H1 (cell line): ENCODE measurements at regions not wholly inside any gene's neighbourhood (a gene's known extent, or its start where the extent isn't known, plus 50 kb on each side); places are given as distances from the start of the nearest gene placed in this dataset.

Experiments used
- ASH2L ChIP-seq: fragments of 200-600, 300-600 bp; sonication (generic); IDR thresholded peaks from one replicate; pipeline ENCODE4 v1.7.1; 2017; ENCODE audit warnings: low read length
- CHD1 ChIP-seq: IDR thresholded peaks from 2 replicates; pipeline ENCODE4 v1.6.1; 2012; ENCODE audit warnings: low read depth, low read length, improper control_type of control experiment
- CREB1 ChIP-seq: IDR thresholded peaks from 2 replicates; pipeline ENCODE4 v1.6.1; 2012; ENCODE audit warnings: inconsistent platforms
- CTCF ChIP-seq, 3 experiments: IDR thresholded peaks; 1 replicate in 2 of 3; 2 replicates in 1 of 3; pipeline versions ENCODE4 v1.5.1 to v1.6.1; 2011; ENCODE audit warnings: low read length in 3 of 3, mild to moderate bottlenecking in 3 of 3, inconsistent platforms in 2 of 3, low read depth in 1 of 3, moderate library complexity in 1 of 3; ENCODE audit not compliant: insufficient read depth in 1 of 3; ENCODE audit errors: control extremely low read depth in 1 of 3
- EP300 ChIP-seq, 2 experiments: IDR thresholded peaks; 1 replicate in 1 of 2; 2 replicates in 1 of 2; pipeline ENCODE4 v1.6.1; 2011 to 2012; ENCODE audit warnings: low read depth in 2 of 2, low read length in 2 of 2, mild to moderate bottlenecking in 2 of 2, borderline replicate concordance in 1 of 2, inconsistent platforms in 1 of 2, moderate library complexity in 1 of 2
- FOSL1 ChIP-seq: IDR thresholded peaks from 2 replicates; pipeline ENCODE4 v1.6.1; 2011; ENCODE audit warnings: mild to moderate bottlenecking, low read depth, low read length, moderate library complexity; ENCODE audit not compliant: insufficient read depth
- HDAC6 ChIP-seq: IDR thresholded peaks from one replicate; pipeline ENCODE4 v1.7.1; 2012; ENCODE audit warnings: low read depth, mild to moderate bottlenecking, inconsistent platforms, low read length, moderate library complexity
- KDM5A ChIP-seq: fragments of 200-600 bp; IDR thresholded peaks from 2 replicates; pipeline ENCODE4 v1.7.1; 2012; ENCODE audit warnings: mild to moderate bottlenecking, low read length, inconsistent platforms, mixed read lengths
- POLR2A ChIP-seq, 2 experiments: IDR thresholded peaks; 1 replicate in 1 of 2; 2 replicates in 1 of 2; pipeline ENCODE4 v1.6.1; 2011; ENCODE audit warnings: low read depth in 2 of 2, low read length in 2 of 2, mild to moderate bottlenecking in 2 of 2; ENCODE audit errors: control extremely low read depth in 1 of 2
- POLR2AphosphoS5 ChIP-seq: IDR thresholded peaks from 2 replicates; pipeline ENCODE4 v1.6.1; 2011; ENCODE audit warnings: low read depth, low read length
- RNF2 ChIP-seq: fragments of 200-900, 300-1000 bp; sonication (generic); IDR thresholded peaks from 2 replicates; pipeline ENCODE4 v1.7.1; 2016; ENCODE audit warnings: borderline replicate concordance, low read depth, mild to moderate bottlenecking, antibody characterized with exemption, low read length; ENCODE audit not compliant: poor library complexity, severe bottlenecking; ENCODE audit errors: missing control alignments
- TAF1 ChIP-seq: IDR thresholded peaks from 2 replicates; pipeline ENCODE4 v1.6.1; 2011; ENCODE audit warnings: mild to moderate bottlenecking, low read depth, low read length
- YY1 ChIP-seq: IDR thresholded peaks from 2 replicates; pipeline ENCODE4 v1.6.1; 2011; ENCODE audit warnings: low read depth, mild to moderate bottlenecking, low read length

GRCh38 chr7:108947526-108947925 lies 377.9 kb downstream of the DNAJB9 start:
- no peak for TF ChIP-seq FOSL1
- TF ChIP-seq ASH2L, result no peak
- TF ChIP-seq TAF1, result no peak
- no peak for TF ChIP-seq CREB1
- TF ChIP-seq HDAC6, result no peak
- no peak for TF ChIP-seq YY1
- TF ChIP-seq CTCF (IDR thresholded peaks at IDR 0.05; ENCODE audit: control extremely low read depth in 1 of 3, insufficient read depth in 1 of 3, low read depth in 1 of 3, low read length in 3 of 3), result no peak
- no peak for TF ChIP-seq POLR2AphosphoS5
- TF ChIP-seq EP300 (IDR thresholded peaks at IDR 0.05; ENCODE audit: borderline replicate concordance in 1 of 2, low read depth in 2 of 2, low read length in 2 of 2), result no peak
- TF ChIP-seq POLR2A (IDR thresholded peaks at IDR 0.05; ENCODE audit: control extremely low read depth in 1 of 2, low read depth in 2 of 2, low read length in 2 of 2), result no peak
- no peak for TF ChIP-seq CHD1
- TF ChIP-seq RNF2, result no peak
- no peak for TF ChIP-seq KDM5A
